Uterus (tissue), 3 donors: ENCODE measurements at regions not wholly inside any gene's neighbourhood (a gene's known extent, or its start where the extent isn't known, plus 50 kb on each side); places are given as distances from the start of the nearest gene placed in this dataset.

Experiments used
- DNase-seq, 2 donors: peaks; one replicate each; pipeline ENCODE4 v3.0.0-alpha.2; 2019 to 2020
- H3K27ac ChIP-seq, 2 donors: fragments of 200-600 bp; sonication (generic); 1 replicate in 1 of 2; 2 replicates in 1 of 2; pipeline ENCODE4 v1.5.1; 2016 to 2018
- H3K27me3 ChIP-seq, 2 donors: fragments of 200-600 bp; sonication (generic); one replicate each; pipeline ENCODE4 v1.5.1; 2018 to 2019; ENCODE audit warnings: control low read depth in 1 of 2
- H3K36me3 ChIP-seq, 2 donors: fragments of 200-600 bp; sonication (generic); one replicate each; pipeline ENCODE4 v1.5.1; 2019; ENCODE audit warnings: control low read depth in 1 of 2
- H3K4me1 ChIP-seq, 2 donors: fragments of 200-600 bp; sonication (generic); one replicate each; pipeline ENCODE4 v1.5.1; 2018 to 2019; ENCODE audit warnings: control low read depth in 1 of 2
- H3K4me3 ChIP-seq, 2 donors: fragments of 200-600 bp; sonication (generic); 1 replicate in 1 of 2; 2 replicates in 1 of 2; pipeline ENCODE4 v1.5.1; 2018 to 2019; ENCODE audit warnings: mild to moderate bottlenecking in 1 of 2
- H3K9me3 ChIP-seq, 2 donors: fragments of 200-600 bp; sonication (generic); one replicate each; pipeline ENCODE4 v1.5.1; 2019; ENCODE audit warnings: control low read depth in 1 of 2
- POLR2A ChIP-seq, 2 donors: fragments of 450-650 bp; IDR thresholded peaks; one replicate each; pipeline ENCODE4 v1.6.1; 2016; ENCODE audit warnings: antibody characterized with exemption in 2 of 2, mild to moderate bottlenecking in 1 of 2, moderate library complexity in 1 of 2
- intact Hi-C: fragments of 100-400 bp; cut with DNase I; formaldehyde crosslinking; loops from one replicate; pipeline ENCODE4 v1.15.1; 2023; ENCODE audit warnings: low total_unique reads
- TF ChIP-seq, protein P1 (sequence below), 4 experiments: fragments of 200-600 bp in 2 of 4; fragments of 450-650 bp in 2 of 4; sonication (generic) in 2 of 4; IDR thresholded peaks; one replicate each; pipeline ENCODE4 v1.5.1; 2016 to 2019; ENCODE audit warnings: antibody characterized with exemption in 4 of 4, mild to moderate bottlenecking in 2 of 4, moderate library complexity in 1 of 4
- donor health status: DM: yes; HTN: yes; CAD: no.

DNA sequence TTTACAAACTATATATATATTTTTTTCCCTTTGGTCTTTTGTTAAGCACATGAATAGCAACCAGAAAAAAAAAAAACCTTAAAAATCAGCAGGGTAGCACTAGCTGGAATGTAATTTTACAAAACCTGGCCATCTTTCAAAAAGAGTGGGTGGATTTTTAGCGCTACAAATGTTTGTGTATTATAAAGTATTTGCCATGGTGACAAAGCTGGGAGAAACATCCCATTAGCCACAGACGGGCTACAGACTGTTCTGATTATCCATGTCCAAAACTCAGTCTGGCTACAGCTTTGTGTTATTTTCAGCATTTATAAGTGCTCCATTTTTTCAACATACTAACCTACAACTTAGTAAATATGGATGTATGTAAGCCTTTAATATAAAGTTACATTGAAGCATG lies 249.5 kb upstream of the TANK start:
- Histone ChIP-seq H3K27me3 (no peaks in the 10 kb centered on the region), H3K4me3 (no peak overlapping the region), H3K4me1 (peaks cover 9% of the 10 kb centered on the region in 2 donors), H3K9me3 (no peaks in the 10 kb centered on the region), H3K36me3 (no peaks in the 10 kb centered on the region), H3K27ac (peak overlapping the region; percentile 31 to 55)
- DNase-seq = no peak
- TF ChIP-seq, protein P1, sequence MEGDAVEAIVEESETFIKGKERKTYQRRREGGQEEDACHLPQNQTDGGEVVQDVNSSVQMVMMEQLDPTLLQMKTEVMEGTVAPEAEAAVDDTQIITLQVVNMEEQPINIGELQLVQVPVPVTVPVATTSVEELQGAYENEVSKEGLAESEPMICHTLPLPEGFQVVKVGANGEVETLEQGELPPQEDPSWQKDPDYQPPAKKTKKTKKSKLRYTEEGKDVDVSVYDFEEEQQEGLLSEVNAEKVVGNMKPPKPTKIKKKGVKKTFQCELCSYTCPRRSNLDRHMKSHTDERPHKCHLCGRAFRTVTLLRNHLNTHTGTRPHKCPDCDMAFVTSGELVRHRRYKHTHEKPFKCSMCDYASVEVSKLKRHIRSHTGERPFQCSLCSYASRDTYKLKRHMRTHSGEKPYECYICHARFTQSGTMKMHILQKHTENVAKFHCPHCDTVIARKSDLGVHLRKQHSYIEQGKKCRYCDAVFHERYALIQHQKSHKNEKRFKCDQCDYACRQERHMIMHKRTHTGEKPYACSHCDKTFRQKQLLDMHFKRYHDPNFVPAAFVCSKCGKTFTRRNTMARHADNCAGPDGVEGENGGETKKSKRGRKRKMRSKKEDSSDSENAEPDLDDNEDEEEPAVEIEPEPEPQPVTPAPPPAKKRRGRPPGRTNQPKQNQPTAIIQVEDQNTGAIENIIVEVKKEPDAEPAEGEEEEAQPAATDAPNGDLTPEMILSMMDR (IDR thresholded peaks at IDR 0.05) = no peak
- intact Hi-C loops = no loop called here

DNA sequence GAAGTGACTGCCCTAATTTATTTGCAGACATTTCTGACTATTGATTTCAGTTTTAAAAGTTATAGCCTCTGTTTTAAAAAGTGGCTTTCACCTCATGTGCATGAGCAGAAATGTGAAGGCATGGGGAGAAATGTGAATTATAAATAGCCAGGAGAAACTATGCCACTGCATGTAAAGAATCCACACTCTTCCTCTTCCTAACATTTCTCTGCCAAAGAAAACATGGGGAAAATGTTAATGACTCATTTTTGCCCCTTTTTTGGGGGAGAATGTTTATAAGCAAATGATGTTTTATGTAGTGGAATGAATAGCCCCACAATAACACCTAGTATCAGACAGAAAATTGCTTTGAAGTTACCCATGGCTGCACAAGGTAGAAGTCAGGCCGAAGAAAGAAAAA lies 249.0 kb upstream of the TANK start:
- Histone ChIP-seq H3K27me3 (no peaks in the 10 kb centered on the region), H3K4me1 (peaks cover 9% of the 10 kb centered on the region in 2 donors), H3K27ac (peak overlapping the region; percentile 31 to 55), H3K36me3 (no peaks in the 10 kb centered on the region), H3K4me3 (no peak overlapping the region), H3K9me3 (no peaks in the 10 kb centered on the region)
- no peak for DNase-seq
- TF ChIP-seq, protein P1 (IDR thresholded peaks at IDR 0.05) = no peak
- TF ChIP-seq POLR2A (IDR thresholded peaks at IDR 0.05) = no peak
- intact Hi-C loops = no loop called here

- H3K27ac ChIP-seq = no peak overlapping the region
- H3K27me3 ChIP-seq = no peaks in the 10 kb centered on the region
- H3K9me3 ChIP-seq = no peaks in the 10 kb centered on the region
- intact Hi-C loops = no loop called here
- TF ChIP-seq, protein P1 (IDR thresholded peaks at IDR 0.05) = no peak
- TF ChIP-seq POLR2A (IDR thresholded peaks at IDR 0.05) = no peak
- H3K4me1 ChIP-seq = peaks cover 9% of the 10 kb centered on the region in 2 donors
- no peaks in the 10 kb centered on the region for H3K36me3 ChIP-seq
- H3K4me3 ChIP-seq = no peak overlapping the region
- no peak for DNase-seq
Observed at GRCh38 chr2:160912276-160912675, 248.0 kb upstream of the TANK start.

DNA sequence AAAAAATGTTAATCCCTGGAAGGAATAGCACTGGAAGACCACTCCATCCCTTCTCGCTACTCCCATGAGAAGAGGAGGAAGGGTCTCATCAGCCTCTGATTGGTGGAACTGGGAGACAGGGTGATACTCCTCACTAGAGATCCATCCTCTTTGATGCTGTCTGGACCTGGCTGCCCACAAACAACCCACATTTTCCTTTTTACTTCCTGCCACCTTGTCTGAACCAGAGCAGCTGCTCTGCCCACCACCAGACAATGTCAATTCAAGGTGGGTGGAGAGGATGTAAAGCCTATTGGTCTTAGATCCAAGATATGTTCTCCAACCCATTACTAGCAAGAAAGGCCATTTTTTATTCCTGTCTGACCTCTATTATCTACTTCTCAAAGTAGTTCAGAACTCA lies 246.9 kb upstream of the TANK start:
- no peaks in the 10 kb centered on the region for H3K27me3 ChIP-seq
- H3K9me3 ChIP-seq = no peaks in the 10 kb centered on the region
- DNase-seq = no peak
- no peak overlapping the region for H3K4me3 ChIP-seq
- intact Hi-C loops = no loop called here
- TF ChIP-seq, protein P1 (IDR thresholded peaks at IDR 0.05) = no peak
- no peak for TF ChIP-seq POLR2A (IDR thresholded peaks at IDR 0.05)
- peaks cover 9% of the 10 kb centered on the region in 2 donors for H3K4me1 ChIP-seq
- no peaks in the 10 kb centered on the region for H3K36me3 ChIP-seq
- no peak overlapping the region for H3K27ac ChIP-seq

DNA sequence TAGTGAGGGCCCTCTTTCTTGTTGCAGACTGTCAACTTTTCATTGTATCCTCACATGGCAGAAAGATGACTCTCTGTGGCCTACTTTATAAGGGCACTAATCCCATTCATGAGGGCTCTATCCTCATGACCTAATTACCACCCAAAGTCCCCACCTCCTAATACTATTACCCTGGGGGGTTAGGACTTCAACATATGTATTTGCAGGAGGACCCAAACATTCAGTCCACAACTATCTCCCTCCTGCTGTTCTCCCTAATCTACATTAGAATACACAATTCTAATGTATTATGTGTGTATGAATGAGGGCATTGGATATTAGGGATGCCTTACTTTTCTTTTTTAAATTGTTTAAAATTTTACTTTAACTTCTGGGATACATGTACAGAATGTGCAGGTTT lies 246.0 kb upstream of the TANK start:
- Histone ChIP-seq H3K36me3 (no peaks in the 10 kb centered on the region), H3K4me1 (peaks cover 9% of the 10 kb centered on the region in 2 donors), H3K9me3 (no peaks in the 10 kb centered on the region), H3K4me3 (no peak overlapping the region), H3K27ac (no peak overlapping the region), H3K27me3 (no peaks in the 10 kb centered on the region)
- TF ChIP-seq, protein P1 (IDR thresholded peaks at IDR 0.05) = no peak
- no peak for TF ChIP-seq POLR2A (IDR thresholded peaks at IDR 0.05)
- no peak for DNase-seq
- intact Hi-C loops = no loop called here
